GM18519 (cell line): ENCODE measurements at regions not wholly inside any gene's neighbourhood (a gene's known extent, or its start where the extent isn't known, plus 50 kb on each side); places are given as distances from the start of the nearest gene placed in this dataset.

Experiments used
- ATAC-seq: cut with Tn5 transposase; IDR thresholded peaks from one replicate; pipeline ENCODE4 v1.9.1; 2021; ENCODE audit warnings: mild to moderate bottlenecking, moderate library complexity; ENCODE audit not compliant: unreplicated experiment, low FRiP score

- ATAC-seq = no peak
Observed at GRCh38 chr2:40879305-40879704, 427.4 kb upstream of the SLC8A1 start.

- ATAC-seq = no peak
Observed at GRCh38 chr2:40886100-40886499, 434.2 kb upstream of the SLC8A1 start.

- ATAC-seq = no peak
Observed at GRCh38 chr2:40886655-40887054, 434.8 kb upstream of the SLC8A1 start.

GRCh38 chr2:40896358-40896757 lies 444.5 kb upstream of the SLC8A1 start:
- ATAC-seq = no peak

- ATAC-seq = no peak
Observed at GRCh38 chr2:40914666-40915065, 462.8 kb upstream of the SLC8A1 start.

GRCh38 chr2:40915651-40916050 lies 463.8 kb upstream of the SLC8A1 start:
- no peak for ATAC-seq

GRCh38 chr2:40935349-40935748 lies 483.5 kb upstream of the SLC8A1 start:
- no peak for ATAC-seq

- ATAC-seq = no peak
Observed at GRCh38 chr2:40937284-40937683, 485.4 kb upstream of the SLC8A1 start.

GRCh38 chr2:40953341-40953740 lies 501.5 kb upstream of the SLC8A1 start:
- no peak for ATAC-seq

- no peak for ATAC-seq
Observed at GRCh38 chr2:40955042-40955441, 503.2 kb upstream of the SLC8A1 start.

- ATAC-seq = no peak
Observed at GRCh38 chr2:40955635-40956034, 503.7 kb upstream of the SLC8A1 start.

GRCh38 chr2:40957508-40957907 lies 505.6 kb upstream of the SLC8A1 start:
- no peak for ATAC-seq

- ATAC-seq = no peak
Observed at GRCh38 chr2:40962026-40962425, 510.1 kb upstream of the SLC8A1 start.

- ATAC-seq = no peak
Observed at GRCh38 chr2:40964509-40965250, 512.8 kb upstream of the SLC8A1 start.

- no peak for ATAC-seq
Observed at GRCh38 chr2:40967451-40967850, 515.6 kb upstream of the SLC8A1 start.

- ATAC-seq = no peak
Observed at GRCh38 chr2:40975151-40975550, 523.3 kb upstream of the SLC8A1 start.

GRCh38 chr2:40997362-40997761 lies 545.5 kb upstream of the SLC8A1 start:
- no peak for ATAC-seq

- no peak for ATAC-seq
Observed at GRCh38 chr2:41000374-41000773, 548.5 kb upstream of the SLC8A1 start.

GRCh38 chr2:41000906-41001305 lies 549.0 kb upstream of the SLC8A1 start:
- ATAC-seq = no peak

GRCh38 chr2:41004700-41005099 lies 552.8 kb upstream of the SLC8A1 start:
- no peak for ATAC-seq

GRCh38 chr2:41020358-41020757 lies 568.5 kb upstream of the SLC8A1 start:
- no peak for ATAC-seq

GRCh38 chr2:41024816-41025215 lies 572.9 kb upstream of the SLC8A1 start:
- ATAC-seq = no peak

GRCh38 chr2:41026613-41027012 lies 574.7 kb upstream of the SLC8A1 start:
- no peak for ATAC-seq
